ENCODE measurements at regions not wholly inside any gene's neighbourhood (a gene's known extent, or its start where the extent isn't known, plus 50 kb on each side); places are given as distances from the start of the nearest gene placed in this dataset.

GRCh38 chr18:27687351-27687979 is 489.5 kb downstream of the CDH2 start:
- DNase-seq: no peak
- no peak overlapping the region for H3K27ac Mint-ChIP-seq
- Histone ChIP-seq H3K4me1 (ENCODE audit: insufficient read depth, low read length) (no peaks in the 10 kb centered on the region), H3K18ac (ENCODE audit: insufficient read length, low read depth, low read length) (no peak overlapping the region), H2BK5ac (ENCODE audit: insufficient read length, low read length) (no peak overlapping the region), H3K4me2 (ENCODE audit: insufficient read depth, insufficient read length, low read length) (no peak overlapping the region), H3K23ac (ENCODE audit: insufficient read length, low read depth, low read length) (no peak overlapping the region), H3K79me1 (ENCODE audit: insufficient read depth, low read depth, low read length, poor library complexity, severe bottlenecking) (no peaks in the 10 kb centered on the region), H2BK20ac (ENCODE audit: low read depth, low read length, poor library complexity, severe bottlenecking) (no peak overlapping the region), H3K9me3 (ENCODE audit: control insufficient read depth, low read depth, low read length) (no peaks in the 10 kb centered on the region), H3K56ac (ENCODE audit: insufficient read length, low read depth, low read length) (no peak overlapping the region), H3K9ac (ENCODE audit: extremely low read depth, insufficient read length, low read length) (no peak overlapping the region), H2AK5ac (ENCODE audit: insufficient read length, low read length) (no peak overlapping the region), H2BK15ac (ENCODE audit: low read depth, low read length) (no peak overlapping the region), H4K91ac (ENCODE audit: insufficient read length, low read depth, low read length) (no peak overlapping the region), H4K8ac (replicated peaks; ENCODE audit: insufficient read length, low read depth, low read length) (no peak overlapping the region), H3T11ph (ENCODE audit: low read length) (no peak overlapping the region), H4K20me1 (ENCODE audit: control insufficient read depth, insufficient read depth, insufficient read length) (no peaks in the 10 kb centered on the region), H2BK12ac (ENCODE audit: insufficient read length, low read depth, low read length) (no peak overlapping the region), H3K27ac (ENCODE audit: insufficient read length, low read depth, low read length) (no peak overlapping the region), H3K27me3 (ENCODE audit: insufficient read depth, low read length) (no peaks in the 10 kb centered on the region), H2AFZ (ENCODE audit: low read length) (no peak overlapping the region), H3K23me2 (ENCODE audit: insufficient read length, low read depth, low read length, poor library complexity, severe bottlenecking) (no peaks in the 10 kb centered on the region), H3K79me2 (ENCODE audit: insufficient read depth, low read length) (no peaks in the 10 kb centered on the region), H3K4ac (ENCODE audit: low read depth, low read length) (no peak overlapping the region), H4K5ac (ENCODE audit: insufficient read length, low read depth, low read length) (no peak overlapping the region), H2BK120ac (ENCODE audit: low read depth, low read length, poor library complexity, severe bottlenecking) (no peak overlapping the region), H3K14ac (ENCODE audit: insufficient read depth, low read length) (no peak overlapping the region)
- TF ChIP-seq, protein P1, sequence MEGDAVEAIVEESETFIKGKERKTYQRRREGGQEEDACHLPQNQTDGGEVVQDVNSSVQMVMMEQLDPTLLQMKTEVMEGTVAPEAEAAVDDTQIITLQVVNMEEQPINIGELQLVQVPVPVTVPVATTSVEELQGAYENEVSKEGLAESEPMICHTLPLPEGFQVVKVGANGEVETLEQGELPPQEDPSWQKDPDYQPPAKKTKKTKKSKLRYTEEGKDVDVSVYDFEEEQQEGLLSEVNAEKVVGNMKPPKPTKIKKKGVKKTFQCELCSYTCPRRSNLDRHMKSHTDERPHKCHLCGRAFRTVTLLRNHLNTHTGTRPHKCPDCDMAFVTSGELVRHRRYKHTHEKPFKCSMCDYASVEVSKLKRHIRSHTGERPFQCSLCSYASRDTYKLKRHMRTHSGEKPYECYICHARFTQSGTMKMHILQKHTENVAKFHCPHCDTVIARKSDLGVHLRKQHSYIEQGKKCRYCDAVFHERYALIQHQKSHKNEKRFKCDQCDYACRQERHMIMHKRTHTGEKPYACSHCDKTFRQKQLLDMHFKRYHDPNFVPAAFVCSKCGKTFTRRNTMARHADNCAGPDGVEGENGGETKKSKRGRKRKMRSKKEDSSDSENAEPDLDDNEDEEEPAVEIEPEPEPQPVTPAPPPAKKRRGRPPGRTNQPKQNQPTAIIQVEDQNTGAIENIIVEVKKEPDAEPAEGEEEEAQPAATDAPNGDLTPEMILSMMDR (conservative IDR thresholded peaks at IDR 0.05): no peak
- H3K27me3 Mint-ChIP-seq (ENCODE audit: low read depth): no peaks in the 10 kb centered on the region
- H3K9me3 Mint-ChIP-seq: peaks cover 10 to 13% of the 10 kb centered on the region in 2 experiments
- no peaks in the 10 kb centered on the region for H3K4me1 Mint-ChIP-seq
- H3K4me3 Mint-ChIP-seq: no peak overlapping the region
- peaks cover 0 to 13% (median 3%) of the 10 kb centered on the region in 3 experiments; a peak in 5 of 7 replicates for H3K36me3 Mint-ChIP-seq (ENCODE audit: insufficient read depth in 1 of 3, low read depth in 3 of 3)
